ENCODE measurements at regions not wholly inside any gene's neighbourhood (a gene's known extent, or its start where the extent isn't known, plus 50 kb on each side); places are given as distances from the start of the nearest gene placed in this dataset.
"Not testable (repeated sequence)": the region's sequence is repeated elsewhere in the genome, so short reads cannot be mapped to it uniquely, and the experiment has no call there.

DNA sequence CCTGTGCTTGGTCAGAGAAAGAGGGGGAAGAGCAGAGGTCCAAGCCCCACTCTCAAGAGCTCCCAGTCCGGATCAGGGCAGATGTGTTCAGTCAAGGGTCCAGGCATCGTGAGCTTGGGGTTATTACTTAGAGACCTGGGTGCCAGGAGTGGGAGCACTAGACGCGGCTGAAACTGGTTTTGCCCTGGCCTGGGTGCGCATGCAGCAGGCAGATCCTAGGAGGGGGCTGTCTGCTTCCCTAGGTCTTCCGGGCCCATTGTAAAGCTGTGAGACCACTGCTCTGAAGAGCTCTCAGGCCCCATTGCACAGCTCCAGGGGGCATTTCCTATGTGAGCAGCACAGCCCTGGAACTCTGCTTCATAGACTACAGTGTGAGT, 204.9 kb upstream of the LINGO1 start:
- no peak for DNase-seq

DNA sequence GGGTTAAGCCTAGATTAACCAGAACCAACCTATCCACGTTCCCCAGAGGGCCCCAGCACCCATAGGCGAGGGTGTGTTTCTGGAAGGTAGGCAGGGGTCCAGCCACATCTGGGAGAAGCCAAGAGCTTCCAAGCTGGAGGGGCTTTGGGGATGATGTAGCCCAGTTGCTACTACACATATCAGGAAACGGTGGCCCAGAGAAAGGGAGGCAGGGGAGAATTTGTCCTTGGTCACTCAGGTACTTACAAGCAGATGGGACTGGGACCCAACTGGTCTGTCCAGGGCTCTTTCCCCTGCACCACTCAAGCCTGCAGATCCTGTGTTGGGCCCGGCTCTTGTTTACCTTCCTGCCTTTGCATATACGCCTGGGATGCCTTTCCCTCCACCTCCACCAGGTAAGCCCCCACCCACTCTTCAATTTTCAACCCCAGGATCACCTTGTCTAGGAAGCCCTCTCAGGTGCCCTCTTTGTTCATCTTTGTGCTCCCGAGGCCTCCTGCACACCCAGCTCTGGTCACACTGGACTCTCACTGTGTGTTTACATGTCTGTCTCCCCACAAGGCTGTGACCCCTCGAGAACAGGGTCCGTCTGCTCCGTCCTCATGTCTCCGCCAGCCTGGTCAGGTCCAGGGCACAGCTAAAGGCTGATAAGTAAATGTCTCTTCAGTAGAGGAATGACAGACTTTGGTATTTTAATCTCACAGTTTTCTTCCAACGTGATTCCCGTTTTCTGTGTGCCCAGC, 204.4 kb upstream of the LINGO1 start:
- DNase-seq = no peak

GRCh38 chr15:77836121-77836692, 203.5 kb upstream of the LINGO1 start:
- DNase-seq = peak; percentile 13

- DNase-seq = no peak
Measured at GRCh38 chr15:77834276-77834990, 201.7 kb upstream of the LINGO1 start.

GRCh38 chr15:77832874-77833273, 200.2 kb upstream of the LINGO1 start:
- no peak for DNase-seq

DNA sequence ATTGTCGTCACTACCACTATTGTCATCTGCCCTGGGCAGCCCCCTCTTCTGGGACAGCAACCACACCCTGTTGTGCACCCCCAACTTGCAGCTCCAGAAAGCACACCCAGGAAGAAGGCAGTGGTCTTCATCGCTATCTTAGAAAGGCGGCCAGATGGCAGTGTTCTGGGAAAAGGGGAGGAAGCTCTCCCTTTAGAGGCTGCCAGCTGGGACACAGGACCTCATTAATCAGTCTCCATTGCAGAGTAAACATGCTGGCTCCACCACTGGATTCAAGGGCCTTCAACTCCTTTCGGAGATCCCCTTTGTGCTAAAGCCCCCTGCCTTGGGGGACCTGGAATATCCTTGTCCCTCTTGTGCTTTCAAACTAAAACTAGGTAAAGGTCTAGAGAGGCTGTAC, 199.3 kb upstream of the LINGO1 start:
- DNase-seq = no peak

DNA sequence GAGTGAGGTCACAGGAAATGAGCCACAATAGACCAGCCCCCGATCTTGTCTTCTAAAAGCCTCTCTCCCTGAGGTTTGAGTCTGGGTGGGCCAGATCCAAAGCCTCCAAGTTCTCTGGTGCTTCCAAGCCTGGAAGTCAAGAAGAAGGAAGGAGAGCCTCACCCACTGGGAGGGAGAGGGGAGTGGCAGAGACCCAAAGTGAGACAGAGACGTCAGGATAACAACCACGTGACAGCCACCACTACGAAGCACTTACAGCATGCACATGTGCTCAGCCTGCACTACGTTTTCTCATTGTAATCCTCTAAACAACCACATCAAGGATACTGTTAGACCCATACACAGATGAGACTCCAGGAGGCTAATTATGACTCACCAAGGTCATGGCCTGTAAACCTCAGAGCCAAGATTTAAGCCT, 197.3 kb upstream of the LINGO1 start:
- no peak for DNase-seq

- DNase-seq = not testable (repeated sequence)
Measured at GRCh38 chr15:77829331-77829730, 196.6 kb upstream of the LINGO1 start.

GRCh38 chr15:77827860-77828259, 195.1 kb upstream of the LINGO1 start:
- no peak for DNase-seq

DNA sequence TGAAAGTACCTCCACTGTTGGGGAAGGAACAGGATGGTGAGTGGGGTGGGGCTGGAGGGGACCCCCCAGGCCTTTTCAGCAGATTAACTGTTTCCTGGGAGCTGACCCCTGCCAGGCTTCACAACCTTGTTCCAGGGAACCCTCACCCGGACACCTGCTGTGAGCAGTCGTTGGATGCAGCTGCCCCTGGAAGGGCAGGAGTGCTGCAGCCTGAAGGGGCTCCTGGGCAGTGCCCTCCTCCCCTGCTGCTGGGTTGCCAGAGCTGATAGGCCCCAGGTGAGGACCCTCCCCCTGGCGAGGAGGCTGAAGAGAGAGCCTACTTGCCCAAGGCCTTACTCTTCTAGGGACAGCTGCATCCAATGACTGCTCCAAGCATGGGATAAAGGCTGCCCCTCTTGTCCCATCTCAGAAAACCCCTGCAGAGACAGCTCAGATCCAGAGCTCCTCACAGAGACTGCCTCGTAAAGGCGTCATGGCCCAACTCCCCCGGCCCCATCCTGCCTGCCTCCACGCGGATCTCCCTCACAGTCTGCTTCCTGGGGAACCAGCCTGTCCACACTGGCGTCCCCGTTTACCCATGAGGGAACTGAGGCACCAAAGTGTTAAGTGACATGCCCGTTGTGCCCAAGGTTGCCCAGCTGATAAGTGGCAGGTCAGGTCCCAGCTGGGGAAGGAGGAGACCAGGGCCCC, 193.4 kb upstream of the LINGO1 start:
- DNase-seq = no peak

GRCh38 chr15:77825546-77825945, 192.8 kb upstream of the LINGO1 start:
- no peak for DNase-seq

GRCh38 chr15:77825252-77825542, 192.5 kb upstream of the LINGO1 start:
- DNase-seq = no peak

DNA sequence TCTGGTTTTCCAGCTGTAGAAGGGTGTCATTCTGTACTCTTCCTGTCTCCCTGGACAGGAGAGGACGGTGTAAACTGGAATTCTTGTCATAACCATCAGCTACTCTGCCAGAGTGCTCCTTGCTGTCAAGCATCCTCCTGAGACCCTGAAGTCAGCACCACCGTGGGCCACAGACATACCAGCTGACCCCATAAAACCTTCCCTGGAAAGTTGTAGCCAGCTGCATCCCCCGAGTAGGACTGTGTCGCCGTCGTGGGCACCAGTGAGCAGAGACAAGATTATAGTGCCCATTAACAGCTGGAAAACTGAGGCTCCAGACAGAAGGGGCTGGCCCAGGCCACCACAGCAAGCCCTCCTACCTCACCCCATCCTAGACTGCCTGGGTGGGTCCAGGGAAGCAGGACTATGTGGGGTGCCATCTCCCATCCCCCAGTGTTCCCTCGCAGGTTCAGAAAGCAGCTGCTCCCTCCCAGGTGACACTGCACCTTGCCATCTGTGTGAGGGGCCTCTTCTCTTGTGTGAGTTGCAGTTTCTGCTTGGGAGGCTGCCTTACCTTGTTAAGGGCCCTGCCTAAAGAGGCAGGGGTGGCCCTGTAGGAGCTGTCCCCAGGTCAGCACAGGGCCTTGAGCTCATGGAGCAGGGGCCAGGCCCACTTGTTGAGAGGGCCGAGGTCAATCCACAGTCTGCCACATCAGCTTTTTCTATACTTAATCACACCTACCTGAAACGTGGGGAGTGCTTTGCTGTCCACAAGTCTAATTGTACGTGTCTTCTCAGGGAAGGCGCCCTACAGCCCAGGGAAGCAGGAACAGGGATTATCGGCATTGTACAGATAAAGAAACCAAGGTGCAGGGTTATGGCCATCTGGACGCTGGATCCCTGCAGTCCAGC, 191.9 kb upstream of the LINGO1 start:
- DNase-seq = no peak

DNA sequence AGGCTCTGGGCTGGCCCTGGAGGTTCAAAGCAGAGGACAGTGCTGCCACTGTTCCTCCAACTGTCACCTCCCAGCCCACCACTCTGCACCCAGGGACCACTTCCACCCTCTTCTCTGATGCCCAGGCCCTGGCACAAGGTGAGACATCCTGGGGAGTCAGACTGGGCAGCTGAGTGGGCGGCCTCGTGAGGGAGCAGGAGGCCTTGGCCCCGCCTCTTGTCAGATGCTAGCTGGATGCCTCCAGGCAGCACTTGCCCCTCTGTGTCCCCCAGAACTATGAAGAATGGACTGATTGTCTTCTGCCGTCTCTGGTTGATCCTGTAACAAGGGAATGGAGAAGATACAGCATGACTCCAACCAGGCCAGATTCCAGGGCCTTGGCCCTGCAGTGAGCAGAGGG, 191.0 kb upstream of the LINGO1 start:
- no peak for DNase-seq

- DNase-seq = no peak
Measured at GRCh38 chr15:77822631-77823230, 190.0 kb upstream of the LINGO1 start.

DNA sequence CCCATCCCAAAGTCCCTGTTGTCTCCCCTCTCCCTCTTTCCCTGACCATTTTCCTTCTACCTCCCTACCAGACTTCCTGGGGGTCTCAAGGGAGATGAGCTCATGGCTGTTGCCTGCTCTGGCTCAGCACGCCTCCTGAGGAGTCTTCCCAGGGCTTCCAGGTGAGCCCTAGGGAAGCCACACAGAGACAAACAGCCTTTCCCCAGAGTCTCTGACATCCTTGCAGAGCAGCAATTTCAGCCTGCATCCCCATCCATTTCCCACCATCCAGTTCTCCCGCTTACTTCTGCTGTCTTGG, 189.2 kb upstream of the LINGO1 start:
- DNase-seq = no peak

GRCh38 chr15:77821188-77821958, 188.7 kb upstream of the LINGO1 start:
- DNase-seq = peak; percentile 46

DNA sequence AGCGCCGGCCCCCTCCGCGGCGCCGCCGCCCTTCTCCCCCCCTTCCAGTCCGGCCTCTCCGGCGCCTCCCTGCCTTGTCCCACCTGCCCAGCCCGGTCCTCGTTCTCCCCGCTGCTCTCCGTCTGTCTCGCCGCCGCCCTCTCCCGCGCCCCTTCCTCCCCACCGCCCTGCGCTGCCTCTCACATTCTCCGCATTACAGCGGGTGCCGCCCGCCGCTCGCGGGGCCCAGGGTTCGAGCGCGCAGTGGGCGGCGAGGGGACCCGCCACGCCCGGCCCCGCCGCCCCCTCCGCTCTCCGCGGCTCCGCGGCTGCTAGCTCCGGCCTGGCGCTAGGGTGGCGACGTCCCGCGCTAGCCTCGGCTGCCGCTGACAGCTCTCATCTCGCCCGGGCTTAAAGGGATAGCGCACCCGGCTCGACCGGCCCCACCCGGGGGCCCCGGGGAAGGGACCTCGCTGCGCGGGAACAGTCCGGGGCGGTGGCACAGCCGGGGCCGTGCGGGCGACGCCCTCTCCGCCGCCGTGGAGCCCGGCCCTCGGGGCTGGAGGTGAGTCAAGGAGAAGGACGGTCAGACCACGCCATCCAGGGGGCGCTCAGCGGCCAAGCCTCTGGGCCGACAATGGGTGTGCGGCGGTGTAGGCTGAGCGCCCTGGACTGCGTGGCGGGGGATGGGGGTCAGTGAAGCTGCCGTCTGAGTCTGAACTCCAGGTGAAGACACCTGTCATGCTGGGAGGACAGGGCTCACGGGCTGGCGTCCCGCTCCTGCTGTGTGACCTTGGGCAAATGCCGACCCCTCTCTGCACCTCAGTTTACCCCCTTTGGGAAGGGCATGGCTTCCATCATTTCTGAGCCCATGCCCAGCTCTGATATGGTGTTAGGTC, 187.4 kb upstream of the LINGO1 start:
- no peak for DNase-seq

- DNase-seq = no peak
Measured at GRCh38 chr15:77819048-77819850, 186.5 kb upstream of the LINGO1 start.

DNA sequence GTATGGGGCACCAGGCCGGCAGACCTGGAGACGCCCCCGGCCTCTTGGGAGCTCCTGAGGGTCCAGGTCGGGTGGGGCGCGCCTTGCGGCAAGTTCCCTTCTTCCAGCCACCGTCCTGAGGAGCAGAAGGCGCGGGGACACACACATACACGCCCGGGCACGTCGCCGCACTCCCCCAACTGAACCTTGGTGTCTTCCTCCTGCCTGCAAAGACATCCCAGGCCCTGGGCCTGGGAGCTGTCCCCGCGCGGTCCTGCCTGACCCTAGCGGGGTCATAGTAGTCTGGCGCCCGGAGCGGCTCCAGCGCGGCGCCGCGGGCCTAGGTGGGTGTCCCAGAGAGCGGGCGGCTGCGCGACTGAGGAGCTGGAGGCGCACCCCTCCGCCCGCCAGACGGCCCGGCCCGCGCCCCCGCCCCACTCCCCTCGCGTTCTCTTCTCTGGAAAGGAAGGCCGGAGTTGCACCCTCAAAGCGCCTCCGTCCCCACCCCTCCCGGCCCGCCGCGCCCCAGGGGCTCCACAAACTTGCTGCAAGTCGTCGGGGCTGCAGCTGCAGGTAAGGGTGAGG, 185.9 kb upstream of the LINGO1 start:
- no peak for DNase-seq

Data from activated CD4-positive, alpha-beta T cell treated with anti-CD3 and anti-CD28 coated beads, Interleukin-2, amount 50 U/mL, for 16 hours (primary cell).